Endodermal cell (in vitro differentiated cells): ENCODE measurements at regions not wholly inside any gene's neighbourhood (a gene's known extent, or its start where the extent isn't known, plus 50 kb on each side); places are given as distances from the start of the nearest gene placed in this dataset.

ENCODE experiments used
- DNase-seq: peaks from one replicate; pipeline ENCODE4 v3.0.0-alpha.2; 2017
- H3K27ac ChIP-seq: 2 replicates; pipeline ENCODE4 v1.5.1; 2013; ENCODE audit warnings: mild to moderate bottlenecking, low read depth, low read length, moderate library complexity
- H3K27me3 ChIP-seq: 2 replicates; pipeline ENCODE4 v1.6.1; 2013; ENCODE audit warnings: mild to moderate bottlenecking, low read length, moderate library complexity; ENCODE audit not compliant: insufficient read depth, control insufficient read depth, poor library complexity, severe bottlenecking
- H3K36me3 ChIP-seq: 2 replicates; pipeline ENCODE4 v1.7.0; 2013; ENCODE audit warnings: mild to moderate bottlenecking, low read length, moderate library complexity; ENCODE audit not compliant: control insufficient read depth, insufficient read depth
- H3K4me1 ChIP-seq: one replicate; pipeline ENCODE4 v1.7.0; 2013; ENCODE audit warnings: low read length; ENCODE audit not compliant: control insufficient read depth, insufficient read depth
- H3K4me3 ChIP-seq: 2 replicates; pipeline ENCODE4 v1.5.1; 2013; ENCODE audit warnings: mild to moderate bottlenecking, low read length, moderate library complexity
- H3K9ac ChIP-seq: 2 replicates; pipeline ENCODE4 v1.6.1; 2013; ENCODE audit warnings: mild to moderate bottlenecking, low read length, moderate library complexity; ENCODE audit not compliant: poor library complexity, severe bottlenecking; ENCODE audit errors: extremely low read depth
- H3K9me3 ChIP-seq: 2 replicates; pipeline ENCODE4 v1.6.1; 2013; ENCODE audit warnings: mild to moderate bottlenecking, low read length, moderate library complexity; ENCODE audit not compliant: control insufficient read depth
- H3K27ac Mint-ChIP-seq: 2 replicates; pipeline ENCODE4 v1.8.0; 2020; ENCODE audit warnings: mixed read lengths
- H3K27me3 Mint-ChIP-seq: 2 replicates; pipeline ENCODE4 v1.8.0; 2021; ENCODE audit warnings: mild to moderate bottlenecking, mixed read lengths; ENCODE audit not compliant: insufficient read depth
- H3K36me3 Mint-ChIP-seq: 2 replicates; pipeline ENCODE4 v1.8.0; 2020; ENCODE audit warnings: low read depth, mixed read lengths
- H3K4me1 Mint-ChIP-seq: 2 replicates; pipeline ENCODE4 v1.8.0; 2020; ENCODE audit warnings: mixed read lengths
- H3K4me3 Mint-ChIP-seq: 2 replicates; pipeline ENCODE4 v1.8.0; 2020; ENCODE audit warnings: mild to moderate bottlenecking, moderate library complexity, mixed read lengths
- H3K9me3 Mint-ChIP-seq: 2 replicates; pipeline ENCODE4 v1.8.0; 2020; ENCODE audit warnings: mild to moderate bottlenecking, mixed read lengths
- CTCF ChIP-seq: fragments of 200-600 bp; sonication (generic); conservative IDR thresholded peaks from 2 replicates; pipeline ENCODE4 v1.5.0; 2021; ENCODE audit warnings: antibody characterized with exemption, mild to moderate bottlenecking
- WGBS, 2 experiments: methylation state at CpG; one replicate each; pipeline versions ENCODE4 v1.1.5 to v1.1.7; 2013; ENCODE audit warnings: missing lambda C conversion rate in 2 of 2, mixed read lengths in 1 of 2; ENCODE audit not compliant: insufficient coverage in 1 of 2, insufficient read length in 1 of 2; 5-methylcytosine and 5-hydroxymethylcytosine counted together

- H3K27ac Mint-ChIP-seq, result no peak overlapping the region
- H3K9me3 Mint-ChIP-seq, result peaks cover 35% of the 10 kb centered on the region
- Histone ChIP-seq H3K4me1 (no peaks in the 10 kb centered on the region), H3K9me3 (no peaks in the 10 kb centered on the region), H3K27ac (no peak overlapping the region), H3K4me3 (no peak overlapping the region), H3K9ac (no peak overlapping the region), H3K36me3 (no peaks in the 10 kb centered on the region), H3K27me3 (no peaks in the 10 kb centered on the region)
- 97% methylated on average over 1 of the region's 1 CpG; no CpG with 5 or more reads in 1 of the 2 experiments for WGBS, 2 experiments
- H3K27me3 Mint-ChIP-seq, result peaks cover 2% of the 10 kb centered on the region
- H3K4me3 Mint-ChIP-seq, result no peak overlapping the region
- TF ChIP-seq CTCF, result no peak
- H3K36me3 Mint-ChIP-seq, result no peaks in the 10 kb centered on the region
- DNase-seq, result no peak
- peaks cover 10% of the 10 kb centered on the region for H3K4me1 Mint-ChIP-seq
Measured at GRCh38 chr2:207351171-207351570, 178.6 kb upstream of the CREB1 start.

- no peak overlapping the region for H3K27ac Mint-ChIP-seq
- H3K27me3 Mint-ChIP-seq, result no peaks in the 10 kb centered on the region
- no peak overlapping the region for H3K27ac ChIP-seq
- no peak overlapping the region for H3K4me3 ChIP-seq
- DNase-seq, result no peak
- peaks cover 17% of the 10 kb centered on the region for H3K9me3 Mint-ChIP-seq
- H3K4me3 Mint-ChIP-seq, result no peak overlapping the region
- H3K9ac ChIP-seq, result no peak overlapping the region
- no peaks in the 10 kb centered on the region for H3K9me3 ChIP-seq
- H3K36me3 ChIP-seq, result no peaks in the 10 kb centered on the region
- H3K36me3 Mint-ChIP-seq, result no peaks in the 10 kb centered on the region
- peak; percentile 14 for TF ChIP-seq CTCF
- no peaks in the 10 kb centered on the region for H3K27me3 ChIP-seq
- 92 to 94% methylated on average over 5 to 9 of the region's 9 CpGs for WGBS, 2 experiments
- no peaks in the 10 kb centered on the region for H3K4me1 ChIP-seq
- H3K4me1 Mint-ChIP-seq, result peaks cover 14% of the 10 kb centered on the region
Measured at GRCh38 chr2:207352978-207353671, 176.6 kb upstream of the CREB1 start.

GRCh38 chr2:207353836-207354235 lies 175.9 kb upstream of the CREB1 start:
- no peak for TF ChIP-seq CTCF
- peaks cover 16% of the 10 kb centered on the region for H3K4me1 Mint-ChIP-seq
- Histone ChIP-seq H3K4me1 (no peaks in the 10 kb centered on the region), H3K36me3 (no peaks in the 10 kb centered on the region), H3K9ac (no peak overlapping the region), H3K9me3 (no peaks in the 10 kb centered on the region), H3K4me3 (no peak overlapping the region), H3K27me3 (no peaks in the 10 kb centered on the region), H3K27ac (no peak overlapping the region)
- H3K27ac Mint-ChIP-seq, result no peak overlapping the region
- peaks cover 10% of the 10 kb centered on the region for H3K9me3 Mint-ChIP-seq
- WGBS, 2 experiments, result 83% methylated on average over 1 of the region's 1 CpG; no CpG with 5 or more reads in 1 of the 2 experiments
- DNase-seq, result no peak
- no peak overlapping the region for H3K4me3 Mint-ChIP-seq
- no peaks in the 10 kb centered on the region for H3K36me3 Mint-ChIP-seq
- no peaks in the 10 kb centered on the region for H3K27me3 Mint-ChIP-seq
